Pancreas (tissue), 10 donors: ENCODE measurements at regions not wholly inside any gene's neighbourhood (a gene's known extent, or its start where the extent isn't known, plus 50 kb on each side); places are given as distances from the start of the nearest gene placed in this dataset.
"Not testable (repeated sequence)": the region's sequence is repeated elsewhere in the genome, so short reads cannot be mapped to it uniquely, and the experiment has no call there.

Experiments
- ATAC-seq, 4 donors: fragments of 200-7000 bp; cut with Tn5 transposase; one replicate each; pipeline versions ENCODE4 v1.8.0 to v1.9.1; 2020; ENCODE audit warnings: mild to moderate bottlenecking in 4 of 4, moderate library complexity in 4 of 4
- DNase-seq, 6 donors: peaks; one replicate each; pipeline ENCODE4 v3.0.0-alpha.2; 2020
- FAIRE-seq: peaks from 2 replicates; lab custom pipeline; 2012; peaks lifted over from hg19 to GRCh38; lab: Jason Lieb, UNC
- H3K27ac ChIP-seq, 4 donors: fragments of 200-600 bp; sonication (generic); 1 replicate in 3 of 4; 2 replicates in 1 of 4; pipeline versions ENCODE4 v1.5.0 to v1.8.0; 2020
- H3K27me3 ChIP-seq, 4 donors: fragments of 200-600 bp; one replicate each; pipeline ENCODE4 v1.8.0; 2021
- H3K36me3 ChIP-seq, 3 donors: fragments of 200-600 bp; sonication (generic) in 1 of 3; one replicate each; pipeline versions ENCODE4 v1.5.0 to v1.8.0; 2020 to 2021
- H3K4me1 ChIP-seq, 3 donors: fragments of 200-600 bp; one replicate each; pipeline ENCODE4 v1.8.0; 2021
- H3K4me3 ChIP-seq, 4 donors: fragments of 200-600 bp; sonication (generic) in 2 of 4; one replicate each; pipeline versions ENCODE4 v1.5.0 to v1.8.0; 2020 to 2021
- H3K9me3 ChIP-seq, 4 donors: fragments of 200-600 bp; one replicate each; pipeline ENCODE4 v1.8.0; 2021
- CTCF ChIP-seq, 4 donors: fragments of 200-600 bp; sonication (generic) in 3 of 4; IDR thresholded peaks; one replicate each; pipeline versions ENCODE4 v1.5.0 to v1.8.0; 2021; ENCODE audit warnings: antibody characterized with exemption in 4 of 4
- whole genome bisulfite sequencing, 2 donors: extraction: QIAGEN DNeasy Blood & Tissue Kit; methylation state at CpG; one replicate each; pipeline ENCODE4 v1.1.7; 2013; 5-methylcytosine and 5-hydroxymethylcytosine counted together
- intact Hi-C, 3 donors: fragments of 100-400 bp; cut with DNase I; formaldehyde crosslinking; loops; one replicate each; pipeline versions ENCODE4 v1.11.1 to v1.14.2; 2022
- donor health status: healthy with polysubstance abuse.
- donor health status: DM: no; HTN: no; CAD: no; lungs with moderate emphysema.
- donor health status: DM: no; HTN: no; CAD: no.
- donor health status: control.
- donor health status: control.
- donor health status: Bipolar disorder and iron deficiency.
- donor health status: DM: yes; HTN: yes; CAD: no.
- donor health status: DM: no; HTN: no; CAD: no.
- donor health status: DM: no; HTN: no; CAD: no.
- donor health status: DM: yes; HTN: yes; CAD: no.

- no peak for ATAC-seq
Measured at GRCh38 chr1:22333516-22334121, 118.0 kb upstream of the ZBTB40 start.

GRCh38 chr1:22334860-22335550 lies 116.6 kb upstream of the ZBTB40 start:
- H3K27ac ChIP-seq: no peak overlapping the region
- no peak overlapping the region for H3K4me3 ChIP-seq
- 63 to 68% methylated on average over 6 of the region's 6 CpGs for WGBS, 2 donors
- DNase-seq (no peak), FAIRE-seq (no peak), ATAC-seq (peak in 1 of 4 donors; percentile 15)
- no peak for TF ChIP-seq CTCF (IDR thresholded peaks at IDR 0.05)
- no peaks in the 10 kb centered on the region for H3K27me3 ChIP-seq
- no peaks in the 10 kb centered on the region for H3K4me1 ChIP-seq
- H3K9me3 ChIP-seq: no peaks in the 10 kb centered on the region
- intact Hi-C loops: no loop called here
- no peaks in the 10 kb centered on the region for H3K36me3 ChIP-seq

More at GRCh38 chr1:22333516-22334121, 118.0 kb upstream of the ZBTB40 start:
- Histone ChIP-seq H3K4me1 (no peaks in the 10 kb centered on the region), H3K4me3 (no peak overlapping the region), H3K9me3 (no peaks in the 10 kb centered on the region), H3K27me3 (no peaks in the 10 kb centered on the region), H3K27ac (no peak overlapping the region), H3K36me3 (no peaks in the 10 kb centered on the region)
- DNase-seq (no peak), FAIRE-seq (no peak)
- intact Hi-C loops: no loop called here
- WGBS, 2 donors: 88 to 93% methylated on average over 2 of the region's 2 CpGs
- TF ChIP-seq CTCF (IDR thresholded peaks at IDR 0.05): no peak

- DNase-seq, ATAC-seq, FAIRE-seq: not testable (repeated sequence)
Measured at GRCh38 chr1:22336274-22336673, 115.4 kb upstream of the ZBTB40 start.

GRCh38 chr1:22336696-22337545 lies 114.7 kb upstream of the ZBTB40 start:
- H3K27me3 ChIP-seq, intact Hi-C loops, FAIRE-seq, H3K36me3 ChIP-seq, H3K9me3 ChIP-seq, H3K4me3 ChIP-seq, ATAC-seq, H3K4me1 ChIP-seq, H3K27ac ChIP-seq, DNase-seq: not testable (repeated sequence)
- 66 to 79% methylated on average over 2 of the region's 2 CpGs for WGBS, 2 donors

More at GRCh38 chr1:22336274-22336673, 115.4 kb upstream of the ZBTB40 start:
- H3K4me3 ChIP-seq, H3K36me3 ChIP-seq, H3K4me1 ChIP-seq, H3K9me3 ChIP-seq, intact Hi-C loops, H3K27ac ChIP-seq, H3K27me3 ChIP-seq: not testable (repeated sequence)
- 90 to 93% methylated on average over 2 of the region's 2 CpGs for WGBS, 2 donors

- Histone ChIP-seq H3K27me3 (no peaks in the 10 kb centered on the region), H3K9me3 (no peaks in the 10 kb centered on the region), H3K4me3 (no peak overlapping the region), H3K27ac (no peak overlapping the region), H3K4me1 (no peaks in the 10 kb centered on the region), H3K36me3 (no peaks in the 10 kb centered on the region)
- intact Hi-C loops: no loop called here
- FAIRE-seq (no peak), ATAC-seq (no peak), DNase-seq (no peak)
- 89 to 95% methylated on average over 12 of the region's 12 CpGs for whole genome bisulfite sequencing, 2 donors
- TF ChIP-seq CTCF (IDR thresholded peaks at IDR 0.05): no peak
Measured at GRCh38 chr1:22338071-22338765, 113.4 kb upstream of the ZBTB40 start.
